Amygdala (tissue), 56 donors: ENCODE measurements at regions not wholly inside any gene's neighbourhood (a gene's known extent, or its start where the extent isn't known, plus 50 kb on each side); places are given as distances from the start of the nearest gene placed in this dataset.

Experiments used
- DNase-seq, 56 donors: peaks; one replicate each; lab custom pipeline; 2025; lab: John Stamatoyannopoulos, UW

- DNase-seq: no peak
Observed at GRCh38 chr9:28661853-28662252, 1088.6 kb upstream of the C9orf72 start.

- DNase-seq: no peak
Observed at GRCh38 chr9:28662675-28663074, 1089.4 kb upstream of the C9orf72 start.

DNA sequence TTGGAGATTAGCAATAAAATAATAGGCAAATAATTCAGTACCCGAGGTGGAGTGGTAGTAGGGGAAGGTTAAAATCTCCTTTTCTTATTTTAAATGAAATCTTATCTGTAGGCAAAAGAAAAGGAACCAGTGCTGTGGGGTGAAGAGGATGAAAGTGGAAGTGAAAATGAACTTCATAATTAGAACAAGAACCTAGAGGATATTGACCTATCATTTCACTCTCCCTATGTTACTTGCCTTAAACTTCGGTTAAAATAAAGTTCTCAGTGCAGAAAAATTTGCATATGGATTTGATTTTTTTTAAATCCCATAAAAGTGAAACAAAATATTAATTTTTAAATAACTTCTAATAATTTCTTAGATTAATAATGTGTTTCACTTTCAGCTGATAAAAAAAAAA lies 1094.9 kb upstream of the C9orf72 start:
- DNase-seq: no peak

- DNase-seq: no peak
Observed at GRCh38 chr9:28671000-28671399, 1097.7 kb upstream of the C9orf72 start.

GRCh38 chr9:28678097-28678496 lies 1104.8 kb upstream of the C9orf72 start:
- no peak for DNase-seq

GRCh38 chr9:28688172-28688571 lies 1114.9 kb upstream of the C9orf72 start:
- no peak for DNase-seq

- no peak for DNase-seq
Observed at GRCh38 chr9:28692012-28692411, 1118.7 kb upstream of the C9orf72 start.

GRCh38 chr9:28696960-28697359 lies 1123.7 kb upstream of the C9orf72 start:
- no peak for DNase-seq

DNA sequence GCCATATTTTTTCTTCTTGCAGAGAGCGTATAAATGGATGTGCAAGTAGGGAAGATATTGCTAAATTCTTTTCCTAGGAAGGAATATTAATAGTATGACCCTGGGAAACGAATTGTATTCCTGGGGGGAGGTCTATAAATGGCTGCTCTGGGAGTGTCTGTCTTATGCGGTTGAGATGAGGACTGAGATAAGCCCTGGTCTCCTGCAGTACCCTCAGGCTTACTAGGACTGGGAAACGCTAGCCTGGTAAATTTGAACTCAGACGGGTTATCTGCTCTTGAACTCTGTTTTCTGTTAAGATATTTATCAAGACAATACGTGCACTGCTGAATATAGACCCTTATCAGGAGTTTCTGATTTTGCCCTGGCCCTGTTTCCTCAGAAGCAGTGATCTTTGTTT lies 1126.4 kb upstream of the C9orf72 start:
- DNase-seq: no peak

- no peak for DNase-seq
Observed at GRCh38 chr9:28707616-28708015, 1134.3 kb upstream of the C9orf72 start.

DNA sequence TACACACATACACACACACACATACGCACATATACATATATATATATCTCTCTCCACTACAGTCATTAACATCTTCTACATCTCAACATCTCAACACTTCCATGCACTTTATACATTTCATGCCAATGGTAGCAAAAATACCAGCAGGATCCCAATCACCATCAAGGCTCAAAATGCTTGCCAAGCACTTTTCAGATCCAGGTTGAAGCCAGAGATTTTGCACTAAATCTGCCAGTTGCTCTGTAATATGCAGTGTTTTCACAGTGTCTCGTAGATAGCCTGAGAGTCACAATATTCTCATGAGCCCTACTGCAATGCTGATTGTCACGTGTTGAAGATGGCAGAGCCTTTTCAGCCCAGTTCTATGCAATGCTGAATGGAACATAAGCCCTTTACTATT lies 1140.9 kb upstream of the C9orf72 start:
- DNase-seq: no peak

DNA sequence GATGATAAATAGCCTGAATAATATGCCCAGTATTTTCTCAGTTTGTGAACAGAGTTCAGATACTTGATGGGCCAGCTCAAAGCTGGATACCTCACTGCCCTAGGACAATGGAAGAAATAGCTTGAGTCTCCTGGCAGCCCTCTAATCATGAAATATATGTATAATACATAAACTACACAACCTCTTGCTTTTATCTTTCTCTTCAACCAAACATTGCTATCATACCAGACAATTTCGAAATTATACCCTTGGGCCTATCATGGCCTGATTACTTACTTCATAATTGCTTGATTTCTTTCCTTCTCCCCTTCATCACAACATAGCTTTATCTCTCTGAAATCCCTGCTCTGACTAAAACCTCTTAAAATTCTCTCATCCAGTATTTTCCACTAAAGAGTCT lies 1144.9 kb upstream of the C9orf72 start:
- DNase-seq: no peak

DNA sequence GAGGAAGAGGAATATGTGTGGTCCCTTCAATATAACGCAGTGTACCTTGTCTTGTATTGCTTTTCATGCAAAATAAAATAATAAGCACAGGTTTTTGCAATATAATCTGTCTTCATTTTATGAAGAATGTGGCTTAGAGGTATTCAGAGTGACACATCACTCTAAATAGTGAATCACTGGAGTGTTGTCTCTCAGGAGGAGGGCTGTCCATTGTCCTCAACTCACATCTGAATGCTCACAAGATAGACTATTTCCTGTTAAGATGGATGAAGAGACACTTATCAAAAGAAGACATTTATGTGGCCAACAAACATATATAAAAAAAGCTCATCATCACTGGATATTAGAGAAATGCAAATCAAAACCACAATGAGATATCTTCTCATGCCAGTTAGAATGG lies 1147.5 kb upstream of the C9orf72 start:
- no peak for DNase-seq

- no peak for DNase-seq
Observed at GRCh38 chr9:28730111-28730510, 1156.8 kb upstream of the C9orf72 start.

DNA sequence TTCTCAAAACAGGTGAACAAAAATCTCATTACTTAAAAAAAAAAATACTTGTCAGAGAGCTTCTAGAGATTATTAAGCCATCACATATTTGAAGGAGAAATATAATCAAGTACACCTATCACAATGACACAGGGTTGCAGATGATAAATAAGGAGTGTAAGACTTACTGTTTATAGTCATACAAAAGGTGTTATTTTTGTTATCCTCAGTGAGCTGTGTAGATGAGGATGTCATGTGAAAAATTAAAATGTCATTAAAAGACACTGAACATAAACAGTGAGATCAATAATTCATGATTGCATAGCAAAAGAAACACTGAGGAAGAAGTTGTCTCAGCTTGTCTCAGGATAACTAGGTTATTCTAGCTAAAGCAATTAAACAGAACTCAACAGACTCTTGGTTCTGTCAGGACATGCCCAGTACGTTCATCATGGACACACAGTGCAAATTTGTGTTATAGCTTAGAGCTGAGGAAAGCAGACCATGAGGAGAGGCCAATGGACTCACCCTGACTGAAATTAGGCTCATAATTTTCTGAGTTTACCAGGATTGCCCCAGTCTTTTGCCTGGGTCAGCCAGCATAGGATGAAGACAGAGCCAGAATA lies 1162.6 kb upstream of the C9orf72 start:
- no peak for DNase-seq

DNA sequence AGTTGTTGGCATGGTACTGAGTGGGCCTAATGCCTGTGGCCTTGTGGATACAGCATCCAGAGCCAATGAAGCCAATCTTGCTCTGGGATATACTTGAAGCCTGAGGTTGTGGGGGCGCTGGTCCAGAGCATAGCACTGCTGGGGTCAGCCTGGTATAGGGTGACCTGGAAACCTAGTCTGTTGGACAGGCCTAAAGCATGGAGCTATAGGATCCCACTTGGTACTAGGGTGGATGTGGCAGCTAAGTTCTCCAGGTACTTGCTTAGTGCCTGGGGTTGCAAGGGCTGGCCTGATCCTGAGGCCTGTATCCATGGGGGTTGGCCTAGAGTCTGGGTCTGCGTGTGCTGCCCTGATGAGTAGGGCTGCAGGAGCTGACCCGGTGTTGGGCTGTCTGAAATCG lies 1168.2 kb upstream of the C9orf72 start:
- DNase-seq: no peak

- no peak for DNase-seq
Observed at GRCh38 chr9:28747351-28747985, 1174.2 kb upstream of the C9orf72 start.

DNA sequence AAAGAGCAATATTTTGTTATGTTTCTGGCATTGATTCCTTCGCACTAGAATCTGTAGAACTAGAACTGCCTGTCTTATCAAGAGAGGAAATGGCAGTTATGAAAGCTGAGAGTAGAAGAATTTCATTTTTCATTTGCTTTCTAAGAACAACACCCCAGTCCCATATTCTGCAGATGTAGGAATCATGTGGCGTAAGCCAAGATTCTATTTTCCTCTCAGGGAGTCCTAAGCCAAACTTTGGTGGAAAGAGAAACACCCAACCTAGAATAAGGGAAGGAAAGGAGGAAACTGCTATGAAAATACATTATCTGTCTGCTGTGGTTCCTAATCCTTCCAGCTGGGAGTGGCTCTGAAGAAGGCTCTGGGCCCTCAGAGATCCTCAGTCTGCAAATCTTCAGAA lies 1176.9 kb upstream of the C9orf72 start:
- no peak for DNase-seq

DNA sequence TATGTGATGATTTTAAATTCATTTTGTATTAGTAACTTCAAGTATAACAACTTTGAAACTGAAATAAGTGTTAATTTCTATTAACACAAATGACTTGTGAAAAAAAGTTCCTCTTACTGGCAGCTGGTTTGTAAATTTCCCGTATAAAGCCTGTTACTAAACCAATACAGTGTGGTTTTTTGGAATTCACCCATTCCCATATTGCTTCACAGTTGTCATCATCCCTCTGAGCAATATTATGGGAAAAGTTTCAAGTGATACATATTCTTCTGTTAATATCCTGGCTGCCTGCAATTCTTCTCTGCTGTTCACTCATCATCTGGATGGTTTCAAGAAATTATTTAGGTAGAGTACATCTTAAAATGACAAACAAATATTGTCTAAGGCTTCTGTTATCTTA lies 1185.1 kb upstream of the C9orf72 start:
- no peak for DNase-seq

GRCh38 chr9:28758971-28759370 lies 1185.7 kb upstream of the C9orf72 start:
- DNase-seq: no peak

DNA sequence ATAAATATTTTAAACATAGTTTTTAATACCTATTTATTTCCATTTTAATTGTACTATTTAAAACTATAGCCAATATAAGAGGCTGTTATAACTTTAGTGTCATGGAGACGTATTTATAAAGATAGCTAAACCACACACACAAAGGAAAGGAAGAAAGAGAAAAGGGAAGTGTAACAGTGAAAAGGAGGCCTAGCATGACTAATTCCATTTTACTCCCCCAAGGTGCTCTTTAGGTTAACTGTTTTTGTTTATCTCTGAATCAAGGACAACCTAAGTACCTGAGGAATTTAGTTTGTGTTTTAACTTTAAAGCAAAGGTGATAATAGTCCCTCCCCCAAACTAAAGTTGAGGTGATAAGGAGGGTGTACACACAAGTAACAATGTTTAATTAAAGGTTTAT lies 1188.9 kb upstream of the C9orf72 start:
- no peak for DNase-seq

- no peak for DNase-seq
Observed at GRCh38 chr9:28764532-28764931, 1191.3 kb upstream of the C9orf72 start.

GRCh38 chr9:28770226-28770625 lies 1196.9 kb upstream of the C9orf72 start:
- no peak for DNase-seq
